ENCODE measurements at regions not wholly inside any gene's neighbourhood (a gene's known extent, or its start where the extent isn't known, plus 50 kb on each side); places are given as distances from the start of the nearest gene placed in this dataset.
"Not testable (repeated sequence)": the region's sequence is repeated elsewhere in the genome, so short reads cannot be mapped to it uniquely, and the experiment has no call there.

- DNase-seq (ENCODE audit: missing footprints); intact Hi-C loops (cut with DNase I); ATAC-seq: not testable (repeated sequence)
These were observed 243.2 kb downstream of the ATXN7L3B start for GRCh38 chr12:74780850-74781241.

- DNase-seq (ENCODE audit: missing footprints): no peak
- intact Hi-C loops (cut with DNase I): no loop called here
- ATAC-seq: no peak
These were observed 244.4 kb downstream of the ATXN7L3B start for GRCh38 chr12:74781991-74782485.

- no peak for ATAC-seq
- intact Hi-C loops (cut with DNase I): no loop called here
These were observed 253.3 kb downstream of the ATXN7L3B start for GRCh38 chr12:74790931-74791330.

GRCh38 chr12:74791365-74791764, 253.7 kb downstream of the ATXN7L3B start:
- intact Hi-C loops (cut with DNase I): no loop called here
- ATAC-seq (no peak), DNase-seq (ENCODE audit: missing footprints) (no peak)

More at GRCh38 chr12:74790931-74791330, 253.3 kb downstream of the ATXN7L3B start:
- DNase-seq (ENCODE audit: missing footprints): no peak

GRCh38 chr12:74794522-74794921, 256.9 kb downstream of the ATXN7L3B start:
- DNase-seq (ENCODE audit: missing footprints) (no peak), ATAC-seq (no peak)
- intact Hi-C loops (cut with DNase I): no loop called here

DNA sequence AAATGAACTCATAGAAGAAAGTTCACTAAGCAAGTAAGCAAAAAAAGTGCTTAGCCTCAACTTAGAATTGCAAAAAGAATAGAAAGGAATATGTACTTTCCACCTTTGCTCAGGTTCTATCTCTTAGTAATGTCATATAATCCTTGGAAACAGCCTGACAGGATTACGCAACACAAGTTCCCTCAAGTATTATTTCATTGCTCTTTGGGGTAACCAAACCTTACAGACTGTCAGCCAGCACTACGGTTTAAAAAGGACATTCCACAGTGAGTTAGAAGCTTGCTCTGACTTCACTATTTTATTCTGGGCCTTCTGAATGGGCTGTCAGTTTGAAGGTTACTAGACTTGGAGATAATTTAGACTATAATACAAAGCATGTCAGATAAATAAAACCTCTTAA, 264.0 kb downstream of the ATXN7L3B start:
- intact Hi-C loops (cut with DNase I): no loop called here
- ATAC-seq (no peak), DNase-seq (ENCODE audit: missing footprints) (no peak)

DNA sequence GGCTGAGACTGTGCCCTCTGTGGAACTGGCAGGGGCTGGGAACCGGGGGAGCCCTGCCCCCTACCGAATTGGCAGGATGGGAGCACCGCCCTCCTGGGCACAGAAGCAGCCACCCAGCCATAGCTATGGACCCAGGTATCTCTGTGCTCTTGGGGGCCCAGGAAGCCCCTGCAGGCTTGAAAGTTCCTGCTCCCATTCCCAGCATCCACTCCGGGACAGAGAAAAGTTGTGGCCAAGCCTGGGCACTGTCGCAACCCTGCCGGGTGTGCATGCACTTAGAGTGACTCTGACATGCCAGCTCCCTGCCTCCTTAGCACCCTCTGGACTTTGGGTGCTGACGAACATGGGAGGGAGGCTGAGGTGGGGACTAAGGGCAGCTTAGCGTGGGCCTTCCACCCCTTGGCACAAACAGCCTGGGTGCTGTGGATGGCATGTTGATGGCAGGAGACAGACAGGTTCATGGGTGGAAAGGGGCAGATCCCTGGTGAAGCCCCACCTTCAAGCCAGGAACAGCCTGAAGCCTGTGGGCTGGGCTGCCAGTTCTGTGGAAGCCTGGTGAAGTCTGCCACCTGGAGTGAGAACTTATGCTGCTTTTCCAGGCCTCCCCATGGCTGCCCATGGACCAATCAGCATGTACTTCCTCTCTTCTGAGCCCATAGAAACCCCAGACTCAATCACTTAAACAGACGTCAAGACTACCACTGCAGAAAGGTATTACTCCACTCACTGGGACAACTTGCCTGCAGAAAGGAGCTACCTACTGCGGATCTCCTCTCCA, 279.0 kb downstream of the ATXN7L3B start:
- intact Hi-C loops (cut with DNase I): no loop called here
- ATAC-seq (no peak), DNase-seq (ENCODE audit: missing footprints) (no peak)

DNA sequence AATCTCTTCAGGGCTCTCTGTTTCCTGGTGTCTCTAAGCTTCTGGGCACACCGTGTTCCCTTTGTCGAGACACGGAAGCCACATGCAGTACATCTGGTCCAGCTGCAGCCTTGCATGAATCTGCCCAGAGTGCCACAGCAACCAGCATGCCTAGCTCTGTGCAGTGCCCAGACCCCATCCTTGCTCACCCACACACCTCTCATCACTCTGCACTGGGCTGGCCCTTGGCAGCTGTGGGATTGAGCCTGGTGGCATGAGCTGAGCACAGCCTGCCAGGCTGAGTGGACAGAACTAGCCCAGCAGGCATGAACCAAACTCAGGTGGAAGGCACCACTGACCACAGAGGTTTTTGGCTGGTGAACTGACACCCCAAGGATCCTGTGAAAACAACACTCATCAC, 279.9 kb downstream of the ATXN7L3B start:
- intact Hi-C loops (cut with DNase I): no loop called here
- ATAC-seq (no peak), DNase-seq (ENCODE audit: missing footprints) (peak; percentile 37)

DNA sequence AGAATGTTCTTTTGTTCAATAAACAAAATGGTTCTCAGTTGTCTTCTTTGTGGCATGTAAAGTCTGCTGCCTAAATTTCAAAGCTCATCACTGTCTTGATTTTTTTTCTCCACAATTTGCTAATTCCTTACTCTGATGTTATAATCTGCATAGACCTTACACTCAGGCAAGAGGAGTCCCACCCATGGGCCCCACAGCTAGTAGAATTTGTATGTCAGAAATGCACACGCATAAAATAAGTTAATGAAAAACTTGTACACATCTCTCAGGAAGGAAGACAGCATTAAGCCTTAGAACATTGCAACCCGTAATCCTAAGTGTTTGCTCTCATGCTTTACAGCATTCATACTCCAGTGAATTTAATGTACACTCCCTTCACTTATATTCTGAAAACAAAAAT, 280.8 kb downstream of the ATXN7L3B start:
- intact Hi-C loops (cut with DNase I): no loop called here
- no peak for ATAC-seq
- no peak for DNase-seq (ENCODE audit: missing footprints)

DNA sequence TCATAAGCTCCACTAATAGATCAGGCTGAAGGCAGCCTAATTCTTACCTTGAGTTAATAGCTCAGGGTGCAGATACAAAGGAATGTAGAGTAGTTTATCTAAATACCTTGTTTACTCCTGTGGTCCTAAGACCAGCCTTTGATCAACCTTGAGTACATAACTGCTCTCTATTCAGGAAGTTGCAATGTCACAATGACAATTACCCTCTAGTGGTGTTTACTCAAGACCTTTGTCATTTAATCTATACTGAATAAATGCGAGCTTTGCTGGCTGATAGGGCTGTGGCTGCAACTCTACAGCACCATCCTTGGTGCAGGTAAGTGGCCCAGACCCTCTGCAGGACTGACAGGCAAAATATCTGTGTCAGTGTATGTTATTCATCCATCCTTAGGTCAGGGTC, 282.7 kb downstream of the ATXN7L3B start:
- no peak for DNase-seq (ENCODE audit: missing footprints)
- no peak for ATAC-seq
- intact Hi-C loops (cut with DNase I): no loop called here

- intact Hi-C loops (cut with DNase I): no loop called here
- ATAC-seq (no peak), DNase-seq (ENCODE audit: missing footprints) (no peak)
These were observed 298.9 kb downstream of the ATXN7L3B start for GRCh38 chr12:74836567-74836966.

GRCh38 chr12:74846116-74846515, 308.5 kb downstream of the ATXN7L3B start:
- no peak for ATAC-seq
- intact Hi-C loops (cut with DNase I): no loop called here

GRCh38 chr12:74847169-74847568, 309.5 kb downstream of the ATXN7L3B start:
- DNase-seq (ENCODE audit: missing footprints) (no peak), ATAC-seq (no peak)
- intact Hi-C loops (cut with DNase I): no loop called here

More at GRCh38 chr12:74846116-74846515, 308.5 kb downstream of the ATXN7L3B start:
- DNase-seq (ENCODE audit: missing footprints): no peak

DNA sequence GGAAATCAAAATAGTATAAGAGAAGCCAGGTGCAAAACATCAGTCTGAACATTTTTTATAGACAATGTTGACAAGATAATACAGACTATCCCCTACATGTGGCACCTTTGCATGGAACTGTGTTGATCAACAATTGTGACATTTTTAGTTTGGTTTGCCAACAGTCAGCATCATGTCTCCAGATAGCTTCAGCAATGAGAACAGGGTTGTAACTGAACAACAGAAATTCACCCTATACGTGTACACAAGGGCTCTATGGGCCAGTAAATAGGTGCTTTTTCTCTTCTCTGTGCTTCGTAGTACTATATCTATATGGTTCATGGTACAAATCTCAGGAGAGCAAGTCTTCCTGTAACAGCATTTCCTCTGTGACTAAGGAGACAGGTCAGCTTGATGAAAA, 310.4 kb downstream of the ATXN7L3B start:
- DNase-seq (ENCODE audit: missing footprints): no peak
- intact Hi-C loops (cut with DNase I): no loop called here
- no peak for ATAC-seq

DNA sequence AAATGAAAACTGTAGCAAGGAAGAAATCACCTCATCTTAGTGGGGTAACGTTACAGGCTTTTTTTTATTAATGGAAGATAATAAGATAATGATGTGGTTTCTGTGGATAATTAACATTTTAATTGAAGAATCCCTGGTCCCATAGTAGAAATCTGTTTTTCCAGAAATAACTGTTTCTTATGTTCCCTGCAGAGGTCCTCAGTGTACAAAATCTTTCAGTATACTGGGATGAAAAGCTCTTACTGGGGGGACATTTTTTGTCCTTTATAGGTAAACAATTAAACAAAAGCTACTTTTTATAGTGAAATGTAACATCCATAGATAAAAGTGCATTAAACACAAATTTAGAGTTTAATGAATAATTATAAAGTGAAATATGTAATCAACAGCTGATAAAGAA, 312.2 kb downstream of the ATXN7L3B start:
- ATAC-seq (no peak), DNase-seq (ENCODE audit: missing footprints) (no peak)
- intact Hi-C loops (cut with DNase I): no loop called here

GRCh38 chr12:74871817-74872216, 334.2 kb downstream of the ATXN7L3B start:
- intact Hi-C loops (cut with DNase I): no loop called here
- ATAC-seq: no peak
- no peak for DNase-seq (ENCODE audit: missing footprints)

DNA sequence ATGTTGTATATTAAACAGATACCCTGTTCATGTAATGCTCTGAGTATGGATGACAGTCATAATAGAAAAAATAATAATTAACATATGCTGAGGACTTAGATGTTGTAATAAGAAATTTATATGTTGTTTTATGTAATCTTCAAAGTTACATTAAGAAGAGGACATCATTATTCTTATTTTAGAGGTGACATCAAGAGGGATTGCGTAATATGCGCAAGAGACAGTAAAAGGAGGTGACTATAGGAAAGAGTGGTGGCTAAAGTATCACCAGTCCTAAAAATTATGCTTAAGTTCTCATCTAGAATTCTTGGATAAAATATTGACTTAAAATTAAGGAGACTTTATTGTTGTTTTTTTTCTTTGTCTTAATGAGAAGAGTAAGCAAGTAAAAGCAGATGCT, 323.9 kb downstream of the KCNC2 start:
- no peak for DNase-seq (ENCODE audit: missing footprints)
- no peak for ATAC-seq
- intact Hi-C loops (cut with DNase I): no loop called here

DNA sequence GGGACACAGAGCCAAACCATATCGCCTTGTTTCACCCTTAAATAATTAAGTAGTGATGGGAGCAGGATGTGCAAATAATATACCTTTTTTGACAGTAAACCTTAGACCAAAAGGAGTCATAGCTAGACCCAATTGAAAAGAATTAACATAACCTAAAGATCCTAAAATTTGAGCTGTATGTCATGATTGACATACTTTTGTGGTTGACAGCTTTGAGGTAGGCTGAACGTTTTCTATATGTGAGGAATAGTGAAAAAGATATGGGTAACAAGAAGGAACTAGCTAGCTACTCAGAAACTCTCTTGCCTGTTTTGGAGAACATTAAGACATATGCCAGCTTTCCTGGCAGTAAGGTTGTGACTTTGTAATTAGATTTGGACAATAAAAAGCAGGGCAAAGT, 320.6 kb downstream of the KCNC2 start:
- intact Hi-C loops (cut with DNase I): no loop called here
- no peak for DNase-seq (ENCODE audit: missing footprints)
- ATAC-seq: no peak

- intact Hi-C loops (cut with DNase I): no loop called here
- ATAC-seq: peak; percentile 20
- no peak for DNase-seq (ENCODE audit: missing footprints)
These were observed 319.9 kb downstream of the KCNC2 start for GRCh38 chr12:74889563-74890236.

GRCh38 chr12:74890237-74890599, 319.4 kb downstream of the KCNC2 start:
- intact Hi-C loops (cut with DNase I): no loop called here
- peak; percentile 72 for ATAC-seq
- DNase-seq (ENCODE audit: missing footprints): no peak
